ENCODE measurements at regions not wholly inside any gene's neighbourhood (a gene's known extent, or its start where the extent isn't known, plus 50 kb on each side); places are given as distances from the start of the nearest gene placed in this dataset.
A peak's percentile ranks its signal among the peaks of the same experiment; 100 is the strongest.
"Not testable (repeated sequence)": the region's sequence is repeated elsewhere in the genome, so short reads cannot be mapped to it uniquely, and the experiment has no call there.

DNA sequence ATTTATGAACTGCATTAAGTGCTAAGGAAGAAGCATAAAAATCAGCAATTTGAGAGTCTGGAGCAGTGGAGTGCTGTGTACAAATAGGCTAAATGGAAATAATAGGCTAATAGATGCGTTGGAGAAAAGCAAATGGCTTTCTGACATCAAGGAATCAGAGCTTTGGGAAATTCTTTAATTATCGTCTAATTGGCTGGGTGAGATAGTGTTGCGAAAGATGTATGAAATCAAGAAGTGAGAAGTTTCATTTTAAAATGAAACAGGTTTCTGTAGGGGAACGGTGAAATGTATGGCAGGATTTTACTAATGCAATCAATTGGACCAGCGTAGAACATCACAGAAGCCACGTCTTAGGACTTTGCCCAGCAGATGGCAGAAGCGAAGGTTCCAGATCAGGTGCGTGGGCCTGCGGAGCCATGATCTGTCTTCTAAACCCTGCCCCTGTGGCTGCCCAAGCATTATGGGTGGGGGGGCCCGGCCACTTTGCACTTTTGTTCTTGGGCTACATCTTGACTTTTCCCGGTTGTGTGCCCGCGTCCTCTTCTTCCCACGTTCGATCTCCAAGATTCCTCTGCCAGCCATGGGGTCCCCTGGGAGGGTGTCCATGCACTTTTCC is 118.5 kb upstream of the SHISA3 start:
- Histone ChIP-seq H3K36me3 (ENCODE audit: insufficient read depth, low read length) (no peaks in the 10 kb centered on the region), H3K9me2 (replicated peaks; ENCODE audit: insufficient read depth, low read length) (no peaks in the 10 kb centered on the region), H3K9ac (ENCODE audit: low read length) (no peak overlapping the region), H3K27me3 (ENCODE audit: low read length) (0 out of 2 replicates have a peak, but pooled peaks cover 3% of the 10 kb centered on the region), H3K4me1 (ENCODE audit: low read length) (peaks cover 16% of the 10 kb centered on the region), H3K79me2 (ENCODE audit: low read length) (no peaks in the 10 kb centered on the region), H3K4me3 (ENCODE audit: low read length) (no peak overlapping the region), H2AFZ (ENCODE audit: low read length) (no peak overlapping the region), H3K4me2 (ENCODE audit: low read depth, low read length, poor library complexity, severe bottlenecking) (no peak overlapping the region), H4K20me1 (ENCODE audit: insufficient read depth, low read depth, low read length) (no peaks in the 10 kb centered on the region), H3K9me3 (ENCODE audit: low read length) (no peaks in the 10 kb centered on the region), H3K27ac (ENCODE audit: low read length) (no peak overlapping the region)
- no peak for DNase-seq

DNA sequence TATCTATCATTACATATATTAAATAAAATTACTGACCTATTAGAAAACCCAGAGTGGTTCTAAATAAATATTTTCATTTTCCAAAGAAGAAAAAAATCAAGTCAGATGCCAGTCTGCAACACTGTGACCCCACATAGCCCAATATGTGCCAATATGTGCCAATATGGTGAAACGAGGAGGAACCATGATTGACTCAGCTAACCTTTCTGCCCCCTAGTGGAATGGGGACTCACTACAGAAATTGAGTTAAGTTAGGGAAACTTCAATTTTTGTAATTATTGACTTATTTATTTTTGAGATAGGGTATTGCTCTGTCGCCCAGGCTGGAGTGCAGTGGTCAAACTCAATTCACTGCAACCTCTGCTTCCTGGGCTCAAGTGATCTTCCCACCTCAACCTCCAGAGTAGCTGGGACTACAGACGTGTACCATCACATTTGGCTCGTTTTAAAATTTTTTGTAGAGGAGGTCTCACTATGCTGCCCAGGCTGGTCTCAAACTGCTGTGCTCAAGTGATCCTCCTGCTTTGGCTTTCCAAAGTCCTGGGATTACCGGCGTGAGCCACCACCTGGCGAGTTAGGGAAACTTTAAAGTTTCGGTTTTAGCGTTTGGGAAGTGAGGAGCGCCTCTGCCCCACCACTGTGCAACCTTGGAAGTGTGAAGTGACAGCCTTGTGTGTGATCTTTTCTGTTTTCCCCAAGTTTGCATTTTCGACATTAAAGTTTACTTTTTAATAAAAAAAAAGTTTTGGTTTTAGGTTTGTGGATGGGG is 116.8 kb upstream of the SHISA3 start:
- DNase-seq = peak; percentile 85
- Histone ChIP-seq H3K4me3 (ENCODE audit: low read length) (peak overlapping the region; percentile 17; the same call in 1 of the 2 replicates), H4K20me1 (ENCODE audit: insufficient read depth, low read depth, low read length) (no peaks in the 10 kb centered on the region), H3K79me2 (ENCODE audit: low read length) (no peaks in the 10 kb centered on the region), H3K27ac (ENCODE audit: low read length) (no peak overlapping the region), H3K4me2 (ENCODE audit: low read depth, low read length, poor library complexity, severe bottlenecking) (peak overlapping the region; percentile 44), H3K9me2 (replicated peaks; ENCODE audit: insufficient read depth, low read length) (no peaks in the 10 kb centered on the region), H3K4me1 (ENCODE audit: low read length) (peaks cover 16% of the 10 kb centered on the region), H3K36me3 (ENCODE audit: insufficient read depth, low read length) (no peaks in the 10 kb centered on the region), H3K9ac (ENCODE audit: low read length) (peak overlapping the region; percentile 10), H3K27me3 (ENCODE audit: low read length) (0 out of 2 replicates have a peak, but pooled peaks cover 3% of the 10 kb centered on the region), H3K9me3 (ENCODE audit: low read length) (no peaks in the 10 kb centered on the region), H2AFZ (ENCODE audit: low read length) (peak overlapping the region; percentile 31; the same call in 1 of the 2 replicates)

DNA sequence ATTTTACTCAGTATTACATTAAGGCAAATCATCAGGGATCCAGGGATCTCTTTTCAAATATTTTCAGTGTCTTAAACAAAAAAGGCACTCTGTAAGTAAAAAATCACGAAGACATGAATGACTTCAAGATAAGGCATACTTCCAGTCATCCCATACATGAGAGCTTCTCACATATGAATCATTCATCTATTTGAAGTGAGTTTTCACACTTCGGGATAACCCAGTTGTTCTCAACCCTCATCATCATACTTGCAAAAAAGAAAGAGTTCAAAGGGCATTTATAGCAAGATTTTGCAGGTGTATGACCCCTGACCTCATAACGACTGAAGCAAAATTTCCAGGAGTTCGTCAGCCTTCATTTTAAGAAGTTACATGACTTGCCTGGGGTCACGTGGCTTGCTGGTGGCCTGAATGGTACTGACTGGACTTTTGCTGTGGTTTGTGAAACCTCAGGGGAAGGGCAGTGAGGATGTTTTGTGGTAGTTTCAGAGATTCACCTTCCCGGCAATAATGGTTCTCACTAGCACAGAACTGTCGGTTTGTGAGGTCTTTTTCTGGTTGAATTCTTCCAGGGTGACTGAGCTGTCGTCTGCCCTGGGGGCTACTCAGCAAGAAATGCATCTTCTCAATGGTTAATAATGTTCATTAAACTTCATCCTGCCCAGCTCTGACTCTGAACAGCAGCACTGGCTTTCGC is 115.8 kb upstream of the SHISA3 start:
- no peak overlapping the region for H3K9ac ChIP-seq (ENCODE audit: low read length)
- H4K20me1 ChIP-seq (ENCODE audit: insufficient read depth, low read depth, low read length) = no peaks in the 10 kb centered on the region
- no peak overlapping the region for H3K27ac ChIP-seq (ENCODE audit: low read length)
- no peak for DNase-seq
- H3K79me2 ChIP-seq (ENCODE audit: low read length) = no peaks in the 10 kb centered on the region
- 0 out of 2 replicates have a peak, but pooled peaks cover 3% of the 10 kb centered on the region for H3K27me3 ChIP-seq (ENCODE audit: low read length)
- H3K36me3 ChIP-seq (ENCODE audit: insufficient read depth, low read length) = no peaks in the 10 kb centered on the region
- H3K4me2 ChIP-seq (ENCODE audit: low read depth, low read length, poor library complexity, severe bottlenecking) = peak overlapping the region; percentile 44
- H3K9me3 ChIP-seq (ENCODE audit: low read length) = no peaks in the 10 kb centered on the region
- H2AFZ ChIP-seq (ENCODE audit: low read length) = no peak overlapping the region
- no peaks in the 10 kb centered on the region for H3K9me2 ChIP-seq (replicated peaks; ENCODE audit: insufficient read depth, low read length)
- no peak overlapping the region for H3K4me3 ChIP-seq (ENCODE audit: low read length)
- peaks cover 16% of the 10 kb centered on the region for H3K4me1 ChIP-seq (ENCODE audit: low read length)

DNA sequence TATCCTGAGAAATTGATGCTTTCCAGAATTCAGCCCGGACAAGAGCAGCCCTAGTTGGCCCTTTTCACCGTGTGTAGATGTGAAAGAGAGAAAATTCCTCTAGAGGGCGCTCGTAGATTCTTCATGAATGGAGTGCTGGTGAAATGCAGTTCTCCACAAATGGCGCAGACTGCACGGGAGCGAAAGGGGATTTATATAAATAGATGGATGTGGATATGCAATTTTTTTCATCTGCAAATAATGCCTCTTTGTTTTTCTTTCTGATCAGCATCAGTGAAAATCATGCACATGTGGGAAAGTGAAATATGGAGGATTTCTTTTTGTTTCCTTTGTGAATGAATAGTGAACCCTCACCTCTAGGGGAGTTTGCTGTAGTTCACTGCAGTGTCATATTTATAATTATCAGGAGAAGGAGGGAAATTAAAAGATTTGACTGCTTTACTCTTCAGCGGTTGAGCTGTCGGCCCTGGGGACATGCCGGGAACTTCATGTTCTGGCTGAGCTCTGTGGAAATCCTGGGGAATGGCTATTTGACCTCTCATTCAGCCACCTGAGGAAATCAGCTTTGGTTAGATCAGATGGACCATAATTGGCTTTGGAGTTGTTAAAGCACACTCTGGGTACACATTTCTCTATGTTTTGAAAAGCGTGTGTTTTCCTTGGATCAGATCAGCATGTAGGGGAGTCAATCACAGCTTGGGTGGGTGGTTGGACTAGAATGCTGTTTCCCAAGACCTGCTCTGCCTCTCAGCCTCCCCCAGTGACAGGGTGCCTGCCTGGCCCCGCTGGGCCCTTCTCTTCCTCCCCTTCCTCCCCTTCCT is 115.0 kb upstream of the SHISA3 start:
- H3K4me2 ChIP-seq (ENCODE audit: low read depth, low read length, poor library complexity, severe bottlenecking) = peak overlapping the region; percentile 22
- 0 out of 2 replicates have a peak, but pooled peaks cover 3% of the 10 kb centered on the region for H3K27me3 ChIP-seq (ENCODE audit: low read length)
- H2AFZ ChIP-seq (ENCODE audit: low read length) = no peak overlapping the region
- no peaks in the 10 kb centered on the region for H3K36me3 ChIP-seq (ENCODE audit: insufficient read depth, low read length)
- H3K4me3 ChIP-seq (ENCODE audit: low read length) = no peak overlapping the region
- no peak overlapping the region for H3K9ac ChIP-seq (ENCODE audit: low read length)
- DNase-seq = peak; percentile 91
- no peaks in the 10 kb centered on the region for H3K79me2 ChIP-seq (ENCODE audit: low read length)
- no peaks in the 10 kb centered on the region for H3K9me2 ChIP-seq (replicated peaks; ENCODE audit: insufficient read depth, low read length)
- no peaks in the 10 kb centered on the region for H4K20me1 ChIP-seq (ENCODE audit: insufficient read depth, low read depth, low read length)
- H3K27ac ChIP-seq (ENCODE audit: low read length) = no peak overlapping the region
- peaks cover 16% of the 10 kb centered on the region for H3K4me1 ChIP-seq (ENCODE audit: low read length)
- H3K9me3 ChIP-seq (ENCODE audit: low read length) = no peaks in the 10 kb centered on the region

DNA sequence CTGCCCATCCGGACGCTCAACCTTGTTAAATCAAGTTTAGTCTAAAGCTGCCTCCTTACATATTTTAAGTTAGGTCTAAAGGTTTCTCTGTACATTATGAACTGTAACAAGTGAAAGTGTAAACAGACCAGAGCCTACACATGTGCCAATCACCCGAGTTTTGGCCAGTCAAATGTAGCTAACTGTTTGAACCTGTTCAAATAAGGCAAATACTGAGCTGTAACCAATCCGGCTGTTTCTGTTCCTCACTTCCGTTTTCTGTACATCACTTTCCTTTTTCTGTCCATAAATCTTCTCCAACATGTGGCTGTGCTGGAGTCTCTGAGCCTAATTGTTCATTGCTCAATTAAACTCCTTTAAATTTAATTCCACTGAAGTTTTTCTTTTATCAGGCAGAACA is 113.3 kb upstream of the SHISA3 start:
- no peaks in the 10 kb centered on the region for H4K20me1 ChIP-seq (ENCODE audit: insufficient read depth, low read depth, low read length)
- peaks cover 16% of the 10 kb centered on the region for H3K4me1 ChIP-seq (ENCODE audit: low read length)
- no peaks in the 10 kb centered on the region for H3K9me3 ChIP-seq (ENCODE audit: low read length)
- no peaks in the 10 kb centered on the region for H3K36me3 ChIP-seq (ENCODE audit: insufficient read depth, low read length)
- no peak overlapping the region for H3K27ac ChIP-seq (ENCODE audit: low read length)
- no peak overlapping the region for H3K4me2 ChIP-seq (ENCODE audit: low read depth, low read length, poor library complexity, severe bottlenecking)
- DNase-seq = no peak
- no peak overlapping the region for H3K4me3 ChIP-seq (ENCODE audit: low read length)
- no peak overlapping the region for H3K9ac ChIP-seq (ENCODE audit: low read length)
- no peaks in the 10 kb centered on the region for H3K79me2 ChIP-seq (ENCODE audit: low read length)
- H3K9me2 ChIP-seq (replicated peaks; ENCODE audit: insufficient read depth, low read length) = no peaks in the 10 kb centered on the region
- no peak overlapping the region for H2AFZ ChIP-seq (ENCODE audit: low read length)
- H3K27me3 ChIP-seq (ENCODE audit: low read length) = 0 out of 2 replicates have a peak, but pooled peaks cover 3% of the 10 kb centered on the region

DNA sequence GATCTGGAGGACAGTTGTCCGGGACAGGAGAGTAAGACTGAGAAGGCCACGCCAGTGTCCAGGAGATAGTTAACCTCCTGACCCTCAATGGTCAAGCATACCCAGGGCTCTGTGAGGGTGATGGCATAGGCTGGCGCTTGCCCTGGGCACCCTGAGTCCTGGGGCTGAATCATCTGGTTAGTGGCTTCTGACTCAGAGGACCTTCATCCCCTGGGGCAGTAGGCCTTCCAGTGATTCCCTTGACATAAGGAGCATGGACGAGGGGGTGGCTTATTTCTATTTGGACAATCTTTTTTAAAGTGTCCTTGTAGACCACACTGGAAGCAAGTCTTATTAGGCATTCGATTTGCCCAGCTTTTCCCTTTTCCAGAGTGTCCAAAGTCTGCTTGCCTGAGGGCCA is 108.4 kb upstream of the SHISA3 start:
- H3K27ac ChIP-seq (ENCODE audit: low read length); H3K9me2 ChIP-seq (replicated peaks; ENCODE audit: insufficient read depth, low read length); H3K79me2 ChIP-seq (ENCODE audit: low read length); H3K4me2 ChIP-seq (ENCODE audit: low read depth, low read length, poor library complexity, severe bottlenecking); H3K4me3 ChIP-seq (ENCODE audit: low read length); H3K9me3 ChIP-seq (ENCODE audit: low read length); H3K27me3 ChIP-seq (ENCODE audit: low read length); H4K20me1 ChIP-seq (ENCODE audit: insufficient read depth, low read depth, low read length); H3K4me1 ChIP-seq (ENCODE audit: low read length); H3K36me3 ChIP-seq (ENCODE audit: insufficient read depth, low read length); DNase-seq; H3K9ac ChIP-seq (ENCODE audit: low read length); H2AFZ ChIP-seq (ENCODE audit: low read length): not testable (repeated sequence)

DNA sequence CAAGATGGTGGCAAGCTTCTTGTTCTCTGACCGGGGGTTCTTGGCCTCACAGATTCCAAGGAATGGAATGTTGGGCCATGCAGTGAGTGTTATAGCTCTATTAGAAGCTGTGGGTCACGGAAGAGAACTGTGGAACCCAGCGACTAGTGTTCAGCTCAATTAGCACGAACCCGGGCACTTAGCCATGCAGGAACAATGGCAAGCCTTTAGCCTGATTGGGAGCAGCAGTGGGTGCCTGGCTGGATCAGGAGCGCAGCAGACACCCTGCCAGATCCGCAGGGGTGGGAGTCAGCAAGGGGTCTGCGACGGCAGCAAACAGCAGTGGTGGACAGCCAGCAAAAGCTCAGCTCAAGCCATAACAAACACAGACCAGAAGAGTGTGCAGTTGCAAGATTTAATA is 105.1 kb upstream of the SHISA3 start:
- not testable (repeated sequence) for H4K20me1 ChIP-seq (ENCODE audit: insufficient read depth, low read depth, low read length); H3K4me3 ChIP-seq (ENCODE audit: low read length); H3K36me3 ChIP-seq (ENCODE audit: insufficient read depth, low read length); H3K4me2 ChIP-seq (ENCODE audit: low read depth, low read length, poor library complexity, severe bottlenecking); H3K9me3 ChIP-seq (ENCODE audit: low read length); H3K9ac ChIP-seq (ENCODE audit: low read length); H3K79me2 ChIP-seq (ENCODE audit: low read length); H3K27ac ChIP-seq (ENCODE audit: low read length); H3K9me2 ChIP-seq (replicated peaks; ENCODE audit: insufficient read depth, low read length); H3K4me1 ChIP-seq (ENCODE audit: low read length); DNase-seq; H2AFZ ChIP-seq (ENCODE audit: low read length); H3K27me3 ChIP-seq (ENCODE audit: low read length)

Data from Karpas-422 (cell line).